Neural progenitor cell (in vitro differentiated cells): ENCODE measurements at regions not wholly inside any gene's neighbourhood (a gene's known extent, or its start where the extent isn't known, plus 50 kb on each side); places are given as distances from the start of the nearest gene placed in this dataset.

ENCODE experiments used
- DNase-seq: peaks from one replicate; pipeline ENCODE4 v3.0.0-alpha.2; 2016; ENCODE audit warnings: low spot score
- H2AFZ ChIP-seq: fragments of 200-600 bp; sonication (generic); replicated peaks from 2 replicates; pipeline ENCODE4 v1.6.1; 2016; ENCODE audit warnings: antibody characterized with exemption
- H3F3A ChIP-seq: fragments of 200-600 bp; sonication (generic); 2 replicates; pipeline ENCODE4 v1.6.1; 2016; ENCODE audit warnings: antibody characterized with exemption, low read depth
- H3K27ac ChIP-seq: fragments of 200-600 bp; sonication (generic); 2 replicates; pipeline ENCODE4 v1.5.1; 2016; ENCODE audit warnings: mild to moderate bottlenecking
- H3K27me3 ChIP-seq: fragments of 200-600 bp; sonication (generic); 2 replicates; pipeline ENCODE4 v1.6.1; 2016; ENCODE audit warnings: mild to moderate bottlenecking, moderate library complexity
- H3K36me3 ChIP-seq: fragments of 200-600 bp; sonication (generic); 2 replicates; pipeline ENCODE4 v1.5.1; 2016
- H3K4me1 ChIP-seq: fragments of 200-600 bp; sonication (generic); 2 replicates; pipeline ENCODE4 v1.6.1; 2016; ENCODE audit warnings: mixed run types
- H3K4me2 ChIP-seq: fragments of 200-600 bp; sonication (generic); 2 replicates; pipeline ENCODE4 v1.6.1; 2016
- H3K4me3 ChIP-seq: fragments of 200-600 bp; sonication (generic); 2 replicates; pipeline ENCODE4 v1.5.1; 2016
- H3K79me2 ChIP-seq: fragments of 200-600 bp; sonication (generic); 2 replicates; pipeline ENCODE4 v1.6.1; 2016; ENCODE audit warnings: low read depth
- H3K9ac ChIP-seq: fragments of 200-600 bp; sonication (generic); 2 replicates; pipeline ENCODE4 v1.6.1; 2016
- H3K9me3 ChIP-seq: fragments of 200-600 bp; sonication (generic); 2 replicates; pipeline ENCODE4 v1.5.1; 2016; ENCODE audit warnings: low read depth
- H4K20me1 ChIP-seq: fragments of 200-600 bp; sonication (generic); 2 replicates; pipeline ENCODE4 v1.6.1; 2016; ENCODE audit warnings: low read depth
- H3K27ac Mint-ChIP-seq: 3 replicates; pipeline ENCODE4 v1.8.0; 2021; ENCODE audit warnings: mixed read lengths
- H3K27me3 Mint-ChIP-seq: 2 replicates; pipeline ENCODE4 v1.8.0; 2022; ENCODE audit warnings: low read depth, mild to moderate bottlenecking, inconsistent platforms, moderate library complexity, mixed read lengths; ENCODE audit not compliant: insufficient read depth
- H3K36me3 Mint-ChIP-seq: 3 replicates; pipeline ENCODE4 v1.8.0; 2021; ENCODE audit warnings: mixed read lengths
- H3K4me1 Mint-ChIP-seq: 3 replicates; pipeline ENCODE4 v1.8.0; 2021; ENCODE audit warnings: mixed read lengths
- H3K4me3 Mint-ChIP-seq: 3 replicates; pipeline ENCODE4 v1.8.0; 2021; ENCODE audit warnings: mild to moderate bottlenecking, moderate library complexity, mixed read lengths
- H3K9me3 Mint-ChIP-seq: 3 replicates; pipeline ENCODE4 v1.8.0; 2020; ENCODE audit warnings: mixed read lengths
- EZH2 ChIP-seq: fragments of 200-600 bp; sonication (generic); IDR thresholded peaks from 2 replicates; pipeline ENCODE4 v1.6.1; 2017; ENCODE audit warnings: antibody characterized with exemption, mild to moderate bottlenecking, moderate library complexity
- EZH2phosphoT487 ChIP-seq: fragments of 200-600 bp; sonication (generic); IDR thresholded peaks from 2 replicates; pipeline ENCODE4 v1.6.1; 2017; ENCODE audit warnings: antibody characterized with exemption
- TF ChIP-seq, protein P1 (sequence below): fragments of 200-600 bp; sonication (generic); IDR thresholded peaks from 2 replicates; pipeline ENCODE4 v1.5.1; 2017; ENCODE audit warnings: antibody characterized with exemption, mild to moderate bottlenecking

DNA sequence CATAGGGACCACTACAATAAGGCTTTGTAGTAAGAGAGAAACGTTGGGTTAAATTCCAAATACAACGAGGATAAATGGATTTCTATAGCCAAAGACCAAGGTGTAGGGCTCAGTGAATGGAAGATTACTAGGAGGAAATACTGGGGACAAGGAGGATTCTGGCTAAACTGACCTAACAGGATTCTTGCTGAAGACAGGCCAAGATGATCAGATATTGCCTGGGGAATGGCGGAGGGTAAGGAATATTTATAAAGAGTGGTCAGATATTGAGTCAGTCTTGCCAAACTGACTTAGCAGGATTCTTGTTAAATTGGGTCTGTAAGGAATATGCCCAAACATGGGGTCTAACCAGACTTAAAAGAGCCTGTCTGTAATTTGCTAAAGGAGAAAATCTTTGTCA is 463.8 kb downstream of the EDEM1 start:
- Histone ChIP-seq H3K9ac (no peak overlapping the region), H3K9me3 (no peaks in the 10 kb centered on the region), H3K4me1 (peaks cover 18% of the 10 kb centered on the region), H3F3A (peaks cover 19% of the 10 kb centered on the region), H3K79me2 (no peaks in the 10 kb centered on the region), H3K4me2 (no peak overlapping the region), H4K20me1 (no peaks in the 10 kb centered on the region), H3K4me3 (no peak overlapping the region), H3K36me3 (no peaks in the 10 kb centered on the region), H3K27ac (no peak overlapping the region), H3K27me3 (no peaks in the 10 kb centered on the region), H2AFZ (no peak overlapping the region)
- TF ChIP-seq EZH2: no peak
- Mint-ChIP-seq H3K4me1 (no peaks in the 10 kb centered on the region), H3K36me3 (no peaks in the 10 kb centered on the region), H3K27me3 (no peaks in the 10 kb centered on the region), H3K27ac (no peak overlapping the region), H3K4me3 (no peak overlapping the region), H3K9me3 (no peaks in the 10 kb centered on the region)
- DNase-seq: no peak

DNA sequence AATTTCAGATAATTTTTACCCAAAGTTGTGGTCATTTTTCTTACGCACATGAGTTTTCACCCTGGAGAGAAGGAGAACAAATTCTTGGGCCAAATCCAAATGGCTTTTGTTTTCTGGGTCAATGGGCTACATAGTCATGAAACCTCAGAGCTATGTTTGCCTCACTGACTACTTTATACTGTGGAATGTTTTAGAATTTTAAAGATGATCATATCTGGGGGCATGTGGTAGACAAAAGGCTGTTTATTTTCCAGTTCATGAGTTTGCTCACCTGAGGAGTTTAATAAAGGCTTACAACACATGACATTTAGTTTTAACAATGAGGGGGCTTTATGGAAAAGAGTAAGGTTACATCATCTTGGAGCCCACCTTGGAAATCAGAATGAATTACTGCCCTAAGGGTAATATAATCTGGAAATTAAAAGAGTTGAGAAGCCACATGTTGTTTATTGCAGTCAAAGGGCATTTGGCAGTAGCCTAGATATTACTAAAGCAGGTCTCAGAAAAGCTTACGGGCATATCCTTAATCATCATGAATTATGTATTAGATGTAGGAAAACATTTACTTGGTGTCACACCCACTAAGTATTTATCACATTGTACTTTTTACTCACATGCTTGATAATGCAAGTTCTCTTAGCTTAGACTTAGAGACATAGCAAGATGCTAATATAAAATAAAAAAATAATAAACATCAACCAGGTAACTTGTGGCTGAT is 466.1 kb downstream of the EDEM1 start:
- H3K27ac Mint-ChIP-seq: no peak overlapping the region
- Histone ChIP-seq H3K27me3 (no peaks in the 10 kb centered on the region), H3F3A (peaks cover 19% of the 10 kb centered on the region), H3K9me3 (no peaks in the 10 kb centered on the region), H4K20me1 (no peaks in the 10 kb centered on the region), H3K36me3 (no peaks in the 10 kb centered on the region), H3K79me2 (no peaks in the 10 kb centered on the region), H3K4me1 (peaks cover 15% of the 10 kb centered on the region), H3K9ac (no peak overlapping the region), H3K27ac (no peak overlapping the region), H3K4me3 (no peak overlapping the region), H2AFZ (no peak overlapping the region), H3K4me2 (no peak overlapping the region)
- H3K27me3 Mint-ChIP-seq: no peaks in the 10 kb centered on the region
- no peak for TF ChIP-seq EZH2phosphoT487
- H3K4me3 Mint-ChIP-seq: no peak overlapping the region
- DNase-seq: no peak
- peaks cover 6% of the 10 kb centered on the region for H3K9me3 Mint-ChIP-seq
- no peaks in the 10 kb centered on the region for H3K4me1 Mint-ChIP-seq
- H3K36me3 Mint-ChIP-seq: no peaks in the 10 kb centered on the region

DNA sequence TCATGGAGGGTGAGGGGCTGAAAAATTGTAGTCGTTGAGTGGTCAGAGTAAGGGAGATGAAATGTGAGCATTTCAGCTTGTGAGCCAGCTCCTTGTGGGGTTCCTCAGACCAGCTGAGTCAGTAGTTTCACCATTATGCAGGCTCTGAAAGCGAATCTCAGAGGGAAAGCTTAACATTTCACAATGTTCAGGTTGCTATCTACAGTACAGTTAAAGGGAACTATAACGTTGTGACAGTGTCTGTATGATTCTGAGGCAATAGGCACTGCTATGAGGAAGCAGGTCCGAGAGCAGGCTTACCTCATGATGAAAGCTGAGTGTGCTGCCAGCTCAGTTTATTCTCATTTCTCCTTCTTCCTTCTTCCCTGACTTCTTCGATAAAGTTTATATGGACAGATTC is 469.6 kb downstream of the EDEM1 start:
- no peak overlapping the region for H3K4me3 Mint-ChIP-seq
- no peaks in the 10 kb centered on the region for H3K27me3 ChIP-seq
- H3K9me3 Mint-ChIP-seq: peaks cover 6% of the 10 kb centered on the region
- H3K4me2 ChIP-seq: no peak overlapping the region
- H3K36me3 Mint-ChIP-seq: no peaks in the 10 kb centered on the region
- DNase-seq: no peak
- no peak overlapping the region for H2AFZ ChIP-seq
- peaks cover 7% of the 10 kb centered on the region for H3F3A ChIP-seq
- no peak overlapping the region for H3K27ac ChIP-seq
- no peak overlapping the region for H3K4me3 ChIP-seq
- no peaks in the 10 kb centered on the region for H3K9me3 ChIP-seq
- H3K27ac Mint-ChIP-seq: no peak overlapping the region
- H3K79me2 ChIP-seq: no peaks in the 10 kb centered on the region
- H3K27me3 Mint-ChIP-seq: no peaks in the 10 kb centered on the region
- no peaks in the 10 kb centered on the region for H3K36me3 ChIP-seq
- TF ChIP-seq, protein P1, sequence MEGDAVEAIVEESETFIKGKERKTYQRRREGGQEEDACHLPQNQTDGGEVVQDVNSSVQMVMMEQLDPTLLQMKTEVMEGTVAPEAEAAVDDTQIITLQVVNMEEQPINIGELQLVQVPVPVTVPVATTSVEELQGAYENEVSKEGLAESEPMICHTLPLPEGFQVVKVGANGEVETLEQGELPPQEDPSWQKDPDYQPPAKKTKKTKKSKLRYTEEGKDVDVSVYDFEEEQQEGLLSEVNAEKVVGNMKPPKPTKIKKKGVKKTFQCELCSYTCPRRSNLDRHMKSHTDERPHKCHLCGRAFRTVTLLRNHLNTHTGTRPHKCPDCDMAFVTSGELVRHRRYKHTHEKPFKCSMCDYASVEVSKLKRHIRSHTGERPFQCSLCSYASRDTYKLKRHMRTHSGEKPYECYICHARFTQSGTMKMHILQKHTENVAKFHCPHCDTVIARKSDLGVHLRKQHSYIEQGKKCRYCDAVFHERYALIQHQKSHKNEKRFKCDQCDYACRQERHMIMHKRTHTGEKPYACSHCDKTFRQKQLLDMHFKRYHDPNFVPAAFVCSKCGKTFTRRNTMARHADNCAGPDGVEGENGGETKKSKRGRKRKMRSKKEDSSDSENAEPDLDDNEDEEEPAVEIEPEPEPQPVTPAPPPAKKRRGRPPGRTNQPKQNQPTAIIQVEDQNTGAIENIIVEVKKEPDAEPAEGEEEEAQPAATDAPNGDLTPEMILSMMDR: no peak
- TF ChIP-seq EZH2phosphoT487 (no peak), EZH2 (no peak)
- no peaks in the 10 kb centered on the region for H3K4me1 Mint-ChIP-seq
- H3K4me1 ChIP-seq: no peaks in the 10 kb centered on the region
- no peak overlapping the region for H3K9ac ChIP-seq
- H4K20me1 ChIP-seq: no peaks in the 10 kb centered on the region

DNA sequence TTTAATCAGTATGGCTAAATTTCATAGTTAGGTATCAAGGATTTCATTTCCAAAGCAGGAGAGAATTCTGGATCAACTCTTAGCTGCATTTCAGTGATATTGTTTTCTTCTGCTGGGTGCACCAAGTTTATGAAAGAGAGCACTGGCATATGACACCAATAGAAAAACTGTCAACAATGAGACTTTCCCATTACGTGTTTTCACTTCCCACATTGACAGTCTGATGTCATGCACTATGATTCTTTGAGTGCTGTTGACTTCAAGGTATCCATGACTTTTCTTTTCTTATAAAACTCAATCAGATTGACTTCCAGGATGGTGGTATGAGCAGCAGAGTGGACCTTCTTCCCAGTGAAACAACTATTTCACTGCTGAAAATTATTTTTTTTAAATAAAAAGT is 476.1 kb downstream of the EDEM1 start:
- H3K4me3 ChIP-seq: no peak overlapping the region
- no peaks in the 10 kb centered on the region for H3K27me3 Mint-ChIP-seq
- H3F3A ChIP-seq: no peaks in the 10 kb centered on the region
- no peaks in the 10 kb centered on the region for H3K36me3 ChIP-seq
- DNase-seq: no peak
- no peak overlapping the region for H3K27ac Mint-ChIP-seq
- H3K9me3 Mint-ChIP-seq: peaks cover 9% of the 10 kb centered on the region
- H3K79me2 ChIP-seq: no peaks in the 10 kb centered on the region
- H3K4me1 ChIP-seq: no peaks in the 10 kb centered on the region
- H3K27me3 ChIP-seq: no peaks in the 10 kb centered on the region
- no peak overlapping the region for H2AFZ ChIP-seq
- H3K4me2 ChIP-seq: no peak overlapping the region
- no peak overlapping the region for H3K4me3 Mint-ChIP-seq
- TF ChIP-seq, protein P1: no peak
- TF ChIP-seq EZH2 (no peak), EZH2phosphoT487 (no peak)
- no peaks in the 10 kb centered on the region for H3K4me1 Mint-ChIP-seq
- no peak overlapping the region for H3K9ac ChIP-seq
- no peaks in the 10 kb centered on the region for H3K36me3 Mint-ChIP-seq
- H3K9me3 ChIP-seq: peaks cover 5% of the 10 kb centered on the region
- no peak overlapping the region for H3K27ac ChIP-seq
- no peaks in the 10 kb centered on the region for H4K20me1 ChIP-seq
